Cerebellar cortex (tissue), 1 donor: ENCODE measurements at regions not wholly inside any gene's neighbourhood (a gene's known extent, or its start where the extent isn't known, plus 50 kb on each side); places are given as distances from the start of the nearest gene placed in this dataset.
A peak's percentile ranks its signal among the peaks of the same experiment; 100 is the strongest.
"Not testable (repeated sequence)": the region's sequence is repeated elsewhere in the genome, so short reads cannot be mapped to it uniquely, and the experiment has no call there.

ENCODE experiments used
- DNase-seq: peaks from one replicate; pipeline ENCODE4 v3.0.0-alpha.2; 2015; ENCODE audit warnings: low spot score

DNA sequence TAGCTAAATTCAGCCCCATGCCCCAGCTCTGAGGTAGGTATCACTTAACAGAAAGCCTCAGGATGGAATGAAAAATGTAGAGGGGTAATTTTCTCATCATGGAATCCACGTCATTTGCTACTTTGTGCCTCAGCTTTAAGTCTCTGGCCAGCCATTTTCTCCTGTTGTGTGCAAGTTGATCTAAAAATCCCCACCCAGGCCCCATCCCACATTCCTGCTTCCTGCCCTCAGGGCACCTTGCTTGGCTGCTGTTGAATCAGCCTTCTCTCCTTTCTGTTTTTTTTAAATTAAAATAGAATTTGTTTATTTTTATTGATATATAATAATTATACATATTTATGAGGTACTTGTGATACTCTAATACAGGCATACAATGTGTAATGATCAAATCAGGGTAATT lies 179.9 kb upstream of the TSHZ3 start:
- DNase-seq, result no peak

DNA sequence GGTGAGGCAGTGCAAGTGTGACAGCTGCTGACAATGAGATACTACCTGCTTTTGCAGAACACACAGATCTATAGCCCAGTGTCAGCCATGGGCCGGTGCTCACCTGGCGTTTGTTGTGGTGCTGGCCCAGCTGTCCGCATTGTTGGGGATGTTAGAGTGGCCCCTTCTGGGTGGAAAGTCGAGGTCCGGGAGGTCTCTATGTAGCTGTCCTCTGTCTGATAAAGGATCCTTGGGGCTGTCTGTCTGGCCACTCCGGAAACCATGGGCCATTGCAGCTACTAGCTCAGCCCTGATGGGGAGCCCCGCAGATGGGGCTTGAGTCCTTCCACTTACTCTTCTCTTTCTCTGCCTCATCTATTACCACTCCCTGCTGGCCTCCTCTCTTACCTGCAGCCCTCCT lies 181.5 kb upstream of the TSHZ3 start:
- no peak for DNase-seq

DNA sequence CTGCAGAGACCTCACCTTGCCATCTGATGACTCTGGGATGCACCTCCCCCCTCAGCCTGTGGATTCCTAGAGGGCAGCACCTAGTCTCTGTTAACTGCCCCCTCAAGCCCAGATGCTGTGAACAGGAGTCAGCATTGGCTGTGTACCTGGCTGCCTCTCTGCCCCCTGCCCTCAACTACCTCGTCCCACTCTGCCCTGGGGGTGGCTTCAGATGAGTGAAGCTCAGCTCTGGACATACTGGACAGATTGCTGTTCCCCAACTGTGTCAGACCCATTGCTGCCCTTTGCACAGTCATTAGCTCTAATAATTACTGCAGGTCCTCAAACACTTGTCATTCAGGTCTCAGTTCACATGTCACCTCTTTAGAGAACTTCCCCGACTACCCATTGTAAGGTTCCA lies 182.1 kb upstream of the TSHZ3 start:
- no peak for DNase-seq

DNA sequence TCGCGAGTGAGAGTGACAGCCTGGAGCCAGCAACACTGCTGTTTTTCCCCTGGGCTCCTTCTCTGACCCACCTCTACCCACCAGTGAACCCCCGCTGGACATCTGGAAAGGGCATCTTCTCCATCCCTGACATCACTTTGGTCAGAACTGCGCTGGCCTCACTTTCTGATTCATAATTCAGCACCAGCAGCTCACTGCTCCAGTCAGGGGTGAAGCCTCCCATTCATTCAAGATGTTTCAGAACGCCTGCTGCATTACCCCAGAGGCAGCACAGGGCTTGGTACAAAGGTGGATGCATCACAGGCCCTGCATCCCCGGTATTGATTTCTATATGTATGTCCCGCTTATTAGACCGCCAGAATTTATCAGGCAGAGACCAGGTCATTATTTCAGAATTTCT lies 182.8 kb upstream of the TSHZ3 start:
- no peak for DNase-seq

DNA sequence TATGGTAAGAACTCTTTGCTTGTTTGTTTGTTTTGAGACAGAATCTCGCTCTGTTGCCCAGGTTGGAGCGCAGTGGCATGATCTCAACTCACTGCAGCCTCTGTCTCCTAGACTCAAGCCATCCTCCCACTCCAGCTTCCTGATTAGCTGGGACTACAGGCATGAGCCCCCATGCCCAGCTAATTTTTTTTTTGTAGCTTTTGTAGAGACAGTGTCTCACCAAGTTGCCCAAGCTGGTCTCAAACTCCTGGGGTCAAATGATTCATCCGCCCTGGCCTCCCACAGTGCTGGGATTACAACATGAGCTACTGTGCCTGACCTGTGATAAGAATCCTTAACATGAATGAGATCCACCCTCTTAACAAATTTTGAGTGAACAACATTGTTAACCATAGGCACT lies 183.9 kb upstream of the TSHZ3 start:
- DNase-seq, result no peak

DNA sequence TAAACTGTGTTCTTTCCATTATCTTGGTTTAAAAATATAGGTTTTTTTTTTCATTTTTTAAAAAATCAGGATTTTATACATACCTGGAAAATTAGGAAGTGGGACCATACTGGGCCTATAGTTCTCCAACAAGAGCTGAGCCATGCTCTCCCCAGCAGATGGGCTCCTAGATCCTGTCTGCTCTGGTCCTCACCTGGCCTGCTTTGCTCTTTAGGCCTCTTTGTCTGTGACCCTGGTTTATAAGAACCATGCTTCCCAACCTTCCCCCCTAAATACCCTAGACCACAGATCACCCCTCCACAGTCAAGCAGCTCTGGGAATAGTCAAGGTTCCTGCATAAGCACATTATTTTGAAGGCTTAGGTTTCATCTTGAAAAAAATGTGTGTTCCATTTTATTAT lies 185.0 kb upstream of the TSHZ3 start:
- no peak for DNase-seq

DNA sequence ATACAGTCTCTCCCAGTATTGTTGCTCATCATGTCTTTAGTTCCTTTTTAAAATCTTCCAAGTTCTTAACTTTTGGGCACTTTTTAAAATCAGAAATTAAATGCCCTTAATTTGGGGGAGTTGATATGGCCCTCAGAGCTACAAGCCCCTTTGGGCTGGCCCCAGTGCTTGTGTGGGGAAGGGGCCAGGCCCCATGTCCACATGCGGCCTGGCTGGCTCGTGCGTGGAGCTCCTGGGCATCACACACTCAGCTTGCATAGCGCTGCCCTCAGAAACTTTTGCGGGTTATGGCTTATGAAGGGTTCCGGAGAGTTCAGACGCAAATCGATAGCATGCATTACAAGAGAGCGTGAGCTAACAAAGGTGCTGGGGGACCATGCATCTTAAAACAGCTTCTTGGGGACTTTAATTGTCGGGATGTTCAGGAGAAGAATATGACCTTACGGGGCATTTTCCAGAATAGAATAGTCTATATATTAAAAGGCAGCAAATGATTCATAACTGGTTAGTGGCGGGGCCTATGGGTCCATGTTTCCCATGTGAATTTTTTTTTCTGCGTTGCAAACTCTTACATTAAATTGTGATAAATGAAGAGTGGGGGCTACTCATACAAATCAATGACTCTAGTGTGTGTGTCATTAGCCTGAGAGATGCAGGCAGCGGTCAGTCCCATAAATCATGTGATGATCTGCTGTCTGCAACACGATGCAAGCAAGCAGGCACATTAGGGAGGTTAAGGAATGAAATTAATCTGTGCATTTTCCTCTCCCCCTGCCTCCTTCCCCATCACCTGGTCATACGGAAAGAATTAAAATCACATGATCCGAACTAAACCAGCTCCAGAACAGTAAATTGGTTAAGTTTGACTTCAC lies 185.8 kb upstream of the TSHZ3 start:
- no peak for DNase-seq

DNA sequence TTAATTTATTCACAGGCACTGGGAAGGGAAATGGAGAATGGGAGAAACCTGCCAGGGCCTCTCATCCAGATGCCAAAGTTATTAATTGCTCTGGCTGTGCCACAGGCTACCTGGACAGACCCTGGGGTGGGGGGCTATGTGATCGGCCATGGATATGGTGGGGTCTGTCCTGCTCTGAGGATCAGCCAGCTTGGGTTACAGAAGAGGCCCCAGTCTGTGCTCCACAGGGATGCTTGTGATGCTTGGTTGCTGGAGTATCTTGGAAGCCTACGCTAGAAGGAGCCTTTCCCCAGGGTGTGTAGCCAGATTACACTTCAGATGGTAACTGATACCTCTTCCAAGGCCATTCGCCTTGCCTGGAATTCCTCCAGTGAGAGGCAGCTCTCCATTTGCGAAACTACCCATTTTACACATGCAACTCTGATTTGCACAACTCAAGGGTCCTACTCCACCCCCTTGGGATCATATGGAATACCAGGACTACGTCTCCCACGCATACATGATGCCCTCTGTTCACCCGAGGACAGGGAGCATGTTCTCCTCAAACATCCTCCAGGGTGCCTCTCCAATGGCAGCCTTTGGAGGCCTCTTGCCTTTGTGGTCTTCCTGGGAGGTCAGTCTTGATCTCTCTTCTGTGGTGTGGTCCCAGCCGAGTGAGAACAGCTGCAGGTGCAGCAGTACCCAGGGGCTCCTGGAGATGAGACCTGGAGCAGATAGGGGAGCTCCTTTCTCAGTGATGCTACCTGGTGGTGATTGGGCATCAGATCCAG lies 186.6 kb upstream of the TSHZ3 start:
- no peak for DNase-seq

DNA sequence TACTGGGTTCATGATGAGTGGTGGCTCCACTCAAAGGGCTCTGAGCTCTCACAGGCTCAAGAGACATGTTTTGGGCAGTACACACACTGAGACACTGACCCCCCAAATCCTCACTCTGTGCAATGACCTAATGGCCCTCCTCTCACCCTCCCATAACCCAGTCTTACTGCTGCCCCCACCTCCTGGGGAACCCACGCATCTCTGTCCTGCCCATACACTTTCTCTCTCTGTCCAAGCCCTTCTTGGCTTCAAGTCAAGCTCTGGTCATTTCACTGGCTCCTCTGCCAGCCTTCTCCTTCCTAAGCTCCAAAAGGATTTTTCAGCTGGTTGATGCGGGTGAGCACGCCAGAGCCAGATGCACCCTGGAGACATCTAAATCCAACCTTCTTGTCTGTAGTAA lies 187.9 kb upstream of the TSHZ3 start:
- DNase-seq, result no peak

DNA sequence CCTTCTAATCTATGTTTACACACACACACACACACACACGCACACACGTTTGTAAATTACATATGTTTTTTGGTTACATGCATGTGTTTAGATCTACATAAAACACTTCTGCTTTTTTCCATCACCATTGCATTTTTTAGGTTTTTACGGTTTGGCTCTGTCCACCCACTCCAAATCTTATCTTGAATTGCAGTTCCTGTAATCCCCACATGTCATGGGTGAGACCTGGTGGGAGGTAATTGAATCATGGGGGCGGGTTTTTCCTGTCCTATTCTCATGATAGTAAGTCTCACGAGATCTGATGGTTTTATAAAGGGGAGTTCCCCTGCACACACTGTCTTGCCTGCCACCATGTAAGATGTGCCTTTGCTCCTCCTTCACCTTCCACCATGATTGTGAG lies 188.7 kb upstream of the TSHZ3 start:
- not testable (repeated sequence) for DNase-seq

DNA sequence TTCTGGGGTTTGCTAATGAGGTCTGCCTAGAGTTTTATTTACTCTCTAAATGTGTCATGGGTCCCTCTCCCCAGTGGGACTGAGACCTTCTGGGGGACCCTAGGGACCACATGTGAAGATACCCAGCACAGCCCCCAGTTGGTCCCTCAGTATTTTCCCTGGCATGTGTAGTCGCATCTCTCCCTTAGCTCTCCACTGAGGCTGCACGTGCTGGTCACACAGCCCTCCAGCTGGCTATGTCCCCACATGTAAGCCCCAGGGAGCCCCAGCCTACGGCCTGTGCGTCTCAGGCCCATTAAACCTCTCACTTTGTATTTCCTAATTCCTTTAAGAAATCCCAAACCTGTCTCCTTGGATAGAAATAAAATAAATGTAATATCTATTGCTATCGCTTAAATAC lies 189.6 kb upstream of the TSHZ3 start:
- DNase-seq, result no peak

DNA sequence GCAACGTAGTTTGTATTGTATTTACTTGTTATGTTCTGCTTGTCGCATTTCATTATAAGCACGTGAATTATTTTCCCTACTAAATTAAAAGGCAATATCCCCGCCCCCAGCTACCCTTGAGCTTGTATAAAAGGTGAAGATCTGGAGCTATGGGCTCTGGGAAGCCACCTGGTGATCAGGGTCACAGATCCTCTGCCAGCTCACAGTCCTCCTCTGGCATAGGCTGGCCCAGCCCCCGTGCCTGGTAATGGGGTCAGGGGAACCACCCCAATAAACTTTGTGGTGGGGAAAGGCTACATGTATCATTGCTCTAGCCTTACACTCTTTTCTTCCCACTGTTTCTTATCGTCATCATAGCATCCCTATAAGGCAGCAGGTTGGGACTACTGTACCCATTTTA lies 190.2 kb upstream of the TSHZ3 start:
- DNase-seq, result no peak

DNA sequence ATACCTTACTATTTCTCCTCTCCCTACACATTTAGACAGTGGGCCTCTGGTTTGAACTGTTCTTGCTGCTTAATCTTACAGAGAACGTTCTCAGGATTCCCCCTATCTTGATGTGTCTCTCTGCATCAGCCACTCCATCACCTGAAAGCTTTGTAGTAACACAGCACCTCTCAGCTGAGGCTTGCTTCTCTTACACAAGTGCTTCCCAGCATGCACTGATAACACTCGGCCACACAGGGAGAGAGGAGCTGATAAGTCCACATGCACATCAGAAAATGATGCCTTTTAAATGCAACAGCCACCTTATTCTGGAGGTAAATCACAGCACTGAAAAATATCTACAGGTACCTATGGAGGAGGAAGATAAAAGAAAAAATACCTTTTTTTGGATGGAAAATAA lies 192.2 kb upstream of the TSHZ3 start:
- DNase-seq, result no peak

DNA sequence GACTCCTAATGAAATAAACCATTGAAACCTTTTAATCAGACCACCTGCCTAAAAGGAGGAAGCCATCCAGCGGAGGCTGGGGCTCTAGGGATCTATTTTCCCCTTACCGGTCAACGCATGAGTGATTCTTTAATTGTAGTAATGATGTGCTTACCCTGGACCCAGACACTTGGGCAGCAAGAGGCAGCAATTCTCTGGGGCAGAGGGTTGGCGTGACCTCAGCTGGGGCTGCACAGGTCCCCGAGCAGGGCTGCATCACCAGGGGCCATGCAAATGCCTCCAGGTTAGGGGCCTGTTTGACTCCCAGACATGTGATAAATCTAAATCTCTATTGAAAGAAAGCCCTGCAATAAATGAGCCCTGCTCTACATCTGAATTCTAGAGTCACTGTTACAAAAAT lies 194.2 kb upstream of the TSHZ3 start:
- DNase-seq, result no peak

DNA sequence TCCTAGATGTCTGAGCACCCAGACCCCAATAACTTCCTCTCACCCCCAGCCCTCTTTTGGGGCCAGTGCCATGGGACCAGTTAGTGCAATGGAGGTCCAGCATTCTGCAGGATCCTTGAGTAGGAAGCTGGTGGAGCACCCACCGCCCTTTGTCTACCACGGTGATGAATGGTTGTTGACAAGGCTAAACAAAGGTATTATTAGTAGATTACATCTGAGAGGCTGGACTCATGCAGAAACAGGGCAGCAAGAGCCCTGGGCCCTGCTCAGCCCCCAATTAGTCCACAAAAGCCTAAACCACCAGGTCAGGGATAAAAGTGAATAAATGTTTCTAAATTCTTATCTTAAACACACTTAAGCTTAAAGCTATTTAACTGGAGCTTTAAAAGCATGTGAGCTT lies 196.5 kb upstream of the TSHZ3 start:
- DNase-seq, result no peak

DNA sequence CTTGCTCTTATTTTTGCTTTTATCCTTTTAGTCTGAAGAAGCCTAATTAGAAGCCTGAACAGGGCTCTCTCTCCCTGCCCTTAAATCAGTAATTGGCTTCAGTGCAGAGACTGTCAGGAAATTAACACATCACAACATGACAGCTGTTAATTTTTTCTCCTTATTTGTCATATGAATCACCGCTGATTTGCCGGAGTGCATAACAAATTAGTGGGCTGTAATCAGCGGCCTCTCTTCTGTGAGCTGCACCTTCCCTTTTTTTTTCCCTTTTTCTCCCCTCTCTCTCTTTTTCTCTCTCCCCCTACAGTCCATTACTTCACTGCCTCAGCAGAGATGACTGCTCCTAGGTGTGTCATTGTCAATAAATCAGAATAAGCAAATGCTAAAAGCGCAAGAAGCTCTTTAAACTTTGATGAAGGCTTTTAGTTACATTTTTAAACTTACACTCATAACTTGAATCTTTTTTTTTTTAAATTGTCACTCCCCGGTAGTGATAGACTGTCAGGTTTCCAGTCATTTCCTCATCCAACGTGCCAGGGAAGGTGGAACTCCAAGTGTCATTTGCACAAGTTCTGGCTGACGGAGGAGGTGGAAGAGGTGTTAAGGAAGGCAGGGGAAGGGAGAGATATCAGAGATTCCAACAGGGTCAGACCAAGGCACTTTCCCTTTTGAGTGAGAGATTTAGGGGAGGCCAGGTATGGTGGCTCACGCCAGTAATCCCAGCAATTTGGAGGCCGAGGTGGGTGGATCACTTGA lies 197.1 kb upstream of the TSHZ3 start:
- DNase-seq, result no peak

DNA sequence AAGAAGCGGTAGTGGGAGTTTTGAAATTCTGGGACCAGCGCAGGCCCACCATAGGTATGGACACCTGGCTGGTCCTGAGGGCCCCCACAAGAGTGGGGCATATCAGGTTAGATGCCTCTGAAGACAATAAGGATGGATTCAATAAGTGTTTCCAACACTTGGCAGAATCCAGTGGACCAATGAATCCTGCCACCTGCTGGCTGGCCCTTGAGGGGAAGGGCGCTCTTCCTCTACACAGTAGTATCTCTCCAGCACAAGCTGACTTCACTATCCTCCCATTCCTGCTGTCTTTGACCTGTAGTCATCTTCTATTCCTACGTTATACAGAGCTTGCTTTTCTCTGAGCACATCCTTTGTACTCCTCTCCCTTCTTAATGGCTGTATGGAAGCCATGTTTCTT lies 199.7 kb upstream of the TSHZ3 start:
- peak; percentile 7 for DNase-seq

DNA sequence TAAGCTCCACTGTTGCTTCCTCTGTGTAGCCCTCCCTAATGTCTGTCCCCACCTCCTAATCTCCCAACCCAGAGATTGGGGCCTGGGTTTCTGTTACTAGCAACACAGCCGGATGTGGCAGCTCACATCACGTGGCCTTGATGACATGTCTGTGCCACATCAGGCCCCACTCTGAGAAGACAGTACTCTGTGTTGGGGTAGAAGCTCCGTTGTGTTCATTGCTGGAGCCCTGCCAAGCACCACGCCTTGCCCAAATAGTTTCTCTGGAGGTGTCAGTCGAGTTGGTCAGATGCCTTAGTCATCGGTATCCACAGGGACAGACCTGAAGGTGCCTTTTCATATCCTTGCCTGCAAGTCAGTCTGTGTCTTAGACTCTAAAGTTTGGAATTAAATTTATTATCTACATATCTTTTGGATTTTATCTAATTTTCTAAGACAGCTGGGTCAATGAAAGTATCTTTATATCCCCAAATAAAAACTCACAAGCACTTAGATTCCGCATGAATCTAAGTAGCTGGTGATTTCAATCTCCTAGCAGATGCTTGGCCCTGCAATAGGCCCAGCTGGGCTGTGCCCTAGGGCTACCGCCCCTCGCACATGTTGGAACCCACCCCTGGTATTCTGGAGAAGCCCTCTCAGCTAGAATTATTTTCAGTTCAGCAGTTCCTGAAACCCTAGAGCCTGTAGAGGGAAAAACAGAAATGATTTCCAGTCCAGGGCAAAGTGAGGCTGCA lies 204.0 kb upstream of the TSHZ3 start:
- DNase-seq, result no peak

DNA sequence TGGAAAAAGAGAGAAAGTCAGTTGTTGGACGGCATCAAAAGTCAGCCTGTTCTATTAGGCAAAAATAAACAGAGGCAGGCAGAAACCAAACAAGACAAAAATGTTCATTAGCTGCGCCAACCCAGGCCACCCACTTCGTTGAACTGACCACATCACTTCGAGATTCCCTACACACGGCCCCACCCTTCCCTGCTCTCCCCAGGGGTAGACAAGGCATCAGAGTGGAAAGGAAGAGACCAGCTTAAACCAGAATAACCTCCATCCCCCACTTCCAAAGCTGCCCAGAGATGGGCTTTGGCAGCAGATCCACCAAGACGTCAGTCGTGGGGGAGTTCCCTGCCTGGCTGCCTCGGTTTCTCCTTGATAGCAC lies 204.6 kb upstream of the TSHZ3 start:
- DNase-seq, result no peak

DNA sequence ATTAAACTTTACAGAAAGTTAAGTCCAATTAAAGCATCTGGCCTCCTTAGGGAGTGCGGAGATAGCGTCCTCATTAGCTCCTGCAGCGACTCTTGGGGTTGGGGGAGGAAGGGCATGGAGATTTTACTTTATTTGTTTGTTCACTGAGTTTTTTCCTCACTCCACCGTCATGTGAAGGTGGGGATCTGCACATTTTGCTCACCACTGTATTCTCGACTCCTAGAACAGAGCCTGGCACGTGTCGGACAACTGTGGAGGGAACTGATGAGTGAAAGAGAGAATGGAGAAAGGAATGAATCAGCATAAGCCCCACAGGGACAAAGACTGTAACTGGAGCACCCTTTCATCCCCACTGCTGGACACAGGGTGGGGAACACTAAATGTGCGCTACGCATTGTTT lies 205.1 kb upstream of the TSHZ3 start:
- DNase-seq, result no peak

DNA sequence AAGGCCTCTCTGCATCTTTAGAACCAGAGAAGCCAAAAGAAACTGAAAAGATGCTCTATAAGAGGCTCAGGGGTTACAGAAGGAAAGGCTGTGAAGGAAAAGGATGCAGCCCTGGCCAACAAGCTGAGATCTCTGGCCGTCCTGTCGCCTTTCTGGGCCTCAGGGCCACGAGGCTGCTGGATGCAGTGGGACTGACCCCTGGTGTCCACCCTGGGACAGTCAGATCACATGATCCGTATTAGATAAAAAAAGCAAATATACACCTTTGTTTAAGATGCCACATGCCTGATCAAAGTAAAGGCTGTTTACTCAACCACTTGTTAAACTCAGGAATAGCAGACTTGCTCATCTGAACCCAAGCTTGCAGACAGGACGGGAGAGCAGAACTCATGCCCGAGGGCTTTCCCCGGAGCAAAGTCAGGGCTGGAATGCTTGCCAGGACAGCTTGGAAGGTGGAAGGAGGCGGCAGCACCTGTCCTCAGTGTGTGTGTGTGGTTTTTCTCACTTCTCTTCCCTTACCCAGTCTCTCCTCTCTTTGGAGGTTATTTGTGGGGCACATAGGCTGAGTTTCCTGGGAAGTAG lies 206.5 kb upstream of the TSHZ3 start:
- no peak for DNase-seq

DNA sequence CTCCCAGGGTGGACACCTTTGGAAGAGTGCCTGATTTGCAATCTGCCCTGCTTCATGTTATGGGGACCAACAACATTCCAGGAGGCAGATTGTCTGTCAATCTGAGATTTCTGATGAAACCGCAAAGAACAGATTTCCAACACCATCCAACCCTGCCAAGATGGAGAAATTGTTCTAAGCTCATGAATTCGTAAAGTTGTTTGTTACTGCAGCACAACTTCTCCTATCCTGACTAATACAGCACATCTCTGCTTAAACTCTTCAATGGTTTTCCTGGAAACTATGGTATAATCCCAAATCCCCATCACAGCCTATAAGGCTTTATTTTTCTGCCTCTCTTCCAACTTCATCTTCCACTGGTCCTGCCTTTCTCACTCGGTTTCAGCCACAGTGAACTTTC lies 210.3 kb upstream of the TSHZ3 start:
- DNase-seq, result no peak
